ENCODE measurements at regions not wholly inside any gene's neighbourhood (a gene's known extent, or its start where the extent isn't known, plus 50 kb on each side); places are given as distances from the start of the nearest gene placed in this dataset.

DNA sequence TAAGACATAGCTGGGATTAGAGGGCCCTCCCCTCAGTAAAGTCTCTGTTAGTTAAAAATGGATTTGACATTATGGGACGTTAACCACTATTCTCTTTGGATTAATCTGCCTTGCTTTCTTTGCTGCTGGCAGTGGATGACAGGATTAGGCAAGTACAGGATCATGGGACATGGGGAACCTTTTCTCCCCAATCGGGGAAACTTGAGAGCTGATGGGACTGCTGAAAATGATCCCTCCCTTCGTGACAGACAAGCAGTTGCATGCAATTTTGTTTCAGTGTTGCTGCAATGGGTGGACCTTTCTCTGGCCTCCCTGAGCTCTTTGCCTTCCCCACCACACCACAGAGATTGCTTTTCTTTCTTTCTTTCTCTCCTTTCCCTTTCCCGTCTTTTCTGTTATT lies 120.2 kb upstream of the BANK1 start:
- TF ChIP-seq, protein P1, sequence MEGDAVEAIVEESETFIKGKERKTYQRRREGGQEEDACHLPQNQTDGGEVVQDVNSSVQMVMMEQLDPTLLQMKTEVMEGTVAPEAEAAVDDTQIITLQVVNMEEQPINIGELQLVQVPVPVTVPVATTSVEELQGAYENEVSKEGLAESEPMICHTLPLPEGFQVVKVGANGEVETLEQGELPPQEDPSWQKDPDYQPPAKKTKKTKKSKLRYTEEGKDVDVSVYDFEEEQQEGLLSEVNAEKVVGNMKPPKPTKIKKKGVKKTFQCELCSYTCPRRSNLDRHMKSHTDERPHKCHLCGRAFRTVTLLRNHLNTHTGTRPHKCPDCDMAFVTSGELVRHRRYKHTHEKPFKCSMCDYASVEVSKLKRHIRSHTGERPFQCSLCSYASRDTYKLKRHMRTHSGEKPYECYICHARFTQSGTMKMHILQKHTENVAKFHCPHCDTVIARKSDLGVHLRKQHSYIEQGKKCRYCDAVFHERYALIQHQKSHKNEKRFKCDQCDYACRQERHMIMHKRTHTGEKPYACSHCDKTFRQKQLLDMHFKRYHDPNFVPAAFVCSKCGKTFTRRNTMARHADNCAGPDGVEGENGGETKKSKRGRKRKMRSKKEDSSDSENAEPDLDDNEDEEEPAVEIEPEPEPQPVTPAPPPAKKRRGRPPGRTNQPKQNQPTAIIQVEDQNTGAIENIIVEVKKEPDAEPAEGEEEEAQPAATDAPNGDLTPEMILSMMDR (IDR thresholded peaks at IDR 0.05) = no peak
- TF ChIP-seq POLR2A (IDR thresholded peaks at IDR 0.05) = no peak

All from adrenal gland (tissue), 5 donors.